HCT116 (cell line): ENCODE measurements at regions not wholly inside any gene's neighbourhood (a gene's known extent, or its start where the extent isn't known, plus 50 kb on each side); places are given as distances from the start of the nearest gene placed in this dataset.

Experiments used
- ATAC-seq: fragments of 200-7000 bp; cut with Tn5 transposase; 2 replicates; pipeline ENCODE4 v1.9.1; 2020; ENCODE audit warnings: mild to moderate bottlenecking, moderate library complexity
- BruUV-seq: library from RNA; stranded (reverse); fragments of 400-500 nt; replicated peaks from 2 replicates; lab custom pipeline; 2021; lab: Mats Ljungman, UMichigan
- CTCF ChIA-PET: fragments of 300-600 bp; sonication (Branson Sonifier 250); formaldehyde crosslinking; loops from one replicate; lab custom pipeline; 2021; ENCODE audit warnings: antibody characterized with exemption; lab: Charles Lee
- POLR2A ChIA-PET: fragments of 300-600, 350-600 bp; sonication (Branson Sonifier 250); formaldehyde crosslinking; loops from one replicate; lab custom pipeline; 2021; ENCODE audit warnings: antibody characterized with exemption; lab: Charles Lee
- RAD21 ChIA-PET, 2 experiments: fragments of 300-600 bp; sonication (Branson Sonifier 250); formaldehyde crosslinking; loops; one replicate each; lab custom pipeline; 2023; ENCODE audit warnings: low total read pairs in 2 of 2; ENCODE audit not compliant: uncharacterized antibody in 2 of 2, unreplicated experiment in 2 of 2, low non-redundant PET in 1 of 2; lab: Charles Lee
- DNase-seq: peaks from one replicate; pipeline ENCODE4 v3.0.0-alpha.2; 2010; ENCODE audit warnings: low read depth, low spot score
- H2AFZ ChIP-seq: fragments of 200-600 bp; shearing (Covaris generic), sonication (generic); 2 replicates; pipeline ENCODE4 v1.6.1; 2017; ENCODE audit warnings: low read depth, mixed run types, mixed read lengths, antibody characterized with exemption, low read length; ENCODE audit not compliant: poor library complexity, severe bottlenecking
- H3K27ac ChIP-seq: 2 replicates; pipeline ENCODE4 v1.5.1; 2012; ENCODE audit warnings: low read depth, low read length
- H3K27me3 ChIP-seq: fragments of 200-600 bp; sonication (generic); 2 replicates; pipeline ENCODE4 v1.6.1; 2016; ENCODE audit warnings: mixed run types, low read length, mixed read lengths; ENCODE audit not compliant: insufficient read depth
- H3K36me3 ChIP-seq, 2 experiments: fragments of 200-500 bp in 1 of 2; fragments of 200-600 bp in 1 of 2; sonication (Bioruptor generic) in 1 of 2; sonication (generic) in 1 of 2; 2 replicates each; pipeline versions ENCODE4 v1.5.1 to v1.6.1; 2014 to 2016; ENCODE audit warnings: low read length in 2 of 2, inconsistent platforms in 1 of 2, mixed read lengths in 1 of 2, mixed run types in 1 of 2; ENCODE audit not compliant: insufficient read depth in 2 of 2, control insufficient read depth in 1 of 2
- H3K4me1 ChIP-seq, 2 experiments: fragments of 200-600 bp in 1 of 2; sonication (generic) in 1 of 2; 2 replicates each; pipeline versions ENCODE4 v1.5.1 to v1.6.1; 2012 to 2017; ENCODE audit warnings: low read length in 2 of 2, inconsistent platforms in 1 of 2, mild to moderate bottlenecking in 1 of 2, mixed read lengths in 1 of 2, mixed run types in 1 of 2, moderate library complexity in 1 of 2; ENCODE audit not compliant: insufficient read depth in 2 of 2, control insufficient read depth in 1 of 2
- H3K4me2 ChIP-seq: fragments of 200-600 bp; sonication (generic); 2 replicates; pipeline ENCODE4 v1.6.1; 2017; ENCODE audit warnings: mixed run types, low read length, mixed read lengths
- H3K4me3 ChIP-seq, 2 experiments: fragments of 200-600 bp in 1 of 2; sonication (generic) in 1 of 2; replicated peaks in 1 of 2; 2 replicates each; pipeline ENCODE4 v1.5.1; 2011 to 2016; ENCODE audit warnings: low read length in 2 of 2, control low read depth in 1 of 2, low read depth in 1 of 2, mild to moderate bottlenecking in 1 of 2, mixed read lengths in 1 of 2, mixed run types in 1 of 2
- H3K79me2 ChIP-seq: fragments of 200-600 bp; sonication (generic); 2 replicates; pipeline ENCODE4 v1.6.1; 2017; ENCODE audit warnings: mild to moderate bottlenecking, mixed run types, low read length, moderate library complexity, mixed read lengths; ENCODE audit not compliant: insufficient read depth
- H3K9ac ChIP-seq: fragments of 200-600 bp; sonication (generic); 2 replicates; pipeline ENCODE4 v1.6.1; 2016; ENCODE audit warnings: low read length, mixed read lengths
- H3K9me2 ChIP-seq: fragments of 200-600 bp; sonication (generic), shearing (Covaris generic); 2 replicates; pipeline ENCODE4 v1.6.1; 2017; ENCODE audit warnings: mixed run types, mild to moderate bottlenecking, moderate library complexity; ENCODE audit not compliant: insufficient read depth
- H3K9me3 ChIP-seq, 2 experiments: fragments of 200-500 bp in 1 of 2; fragments of 200-600 bp in 1 of 2; sonication (Bioruptor generic) in 1 of 2; sonication (generic) in 1 of 2; 2 replicates each; pipeline ENCODE4 v1.6.1; 2014 to 2017; ENCODE audit warnings: low read length in 2 of 2, mixed read lengths in 2 of 2, inconsistent platforms in 1 of 2, low read depth in 1 of 2, mild to moderate bottlenecking in 1 of 2, mixed run types in 1 of 2, moderate library complexity in 1 of 2; ENCODE audit not compliant: control insufficient read depth in 1 of 2, insufficient read depth in 1 of 2
- H4K20me1 ChIP-seq: fragments of 200-600 bp; sonication (generic), shearing (Covaris generic); 2 replicates; pipeline ENCODE4 v1.6.1; 2017; ENCODE audit warnings: mixed run types, mild to moderate bottlenecking, moderate library complexity; ENCODE audit not compliant: insufficient read depth
- CBX3 ChIP-seq: IDR thresholded peaks from 2 replicates; pipeline ENCODE4 v1.6.1; 2012; ENCODE audit warnings: low read depth
- EGR1 ChIP-seq: IDR thresholded peaks from 2 replicates; pipeline ENCODE4 v1.6.1; 2012; ENCODE audit warnings: low read depth
- EZH2 ChIP-seq: fragments of 200-600 bp; sonication (generic); IDR thresholded peaks from 2 replicates; pipeline ENCODE4 v1.6.1; 2017; ENCODE audit warnings: antibody characterized with exemption, mixed run types
- EZH2phosphoT487 ChIP-seq: fragments of 200-600 bp; IDR thresholded peaks from 2 replicates; pipeline ENCODE4 v1.6.1; 2018; ENCODE audit warnings: antibody characterized with exemption, borderline replicate concordance
- FOSL1 ChIP-seq: IDR thresholded peaks from 2 replicates; pipeline ENCODE4 v1.6.1; 2012; ENCODE audit warnings: low read depth
- JUND ChIP-seq: IDR thresholded peaks from 2 replicates; pipeline ENCODE4 v1.6.1; 2012
- POLR2AphosphoS5 ChIP-seq: IDR thresholded peaks from 2 replicates; pipeline ENCODE4 v1.6.1; 2011; ENCODE audit warnings: mild to moderate bottlenecking, low read depth, low read length, moderate library complexity
- RAD21 ChIP-seq: IDR thresholded peaks from 2 replicates; pipeline ENCODE4 v1.6.1; 2012; ENCODE audit warnings: low read depth, mild to moderate bottlenecking
- SIN3A ChIP-seq: IDR thresholded peaks from 2 replicates; pipeline ENCODE4 v1.6.1; 2012; ENCODE audit warnings: low read depth
- SP1 ChIP-seq: IDR thresholded peaks from 2 replicates; pipeline ENCODE4 v1.6.1; 2012; ENCODE audit warnings: low read depth
- TCF7L2 ChIP-seq: IDR thresholded peaks from 2 replicates; pipeline ENCODE4 v1.7.0; 2011; ENCODE audit warnings: borderline replicate concordance, inconsistent platforms; ENCODE audit not compliant: insufficient read depth, insufficient read length; ENCODE audit errors: extremely low read depth
- YY1 ChIP-seq: IDR thresholded peaks from 2 replicates; pipeline ENCODE4 v1.6.1; 2011; ENCODE audit warnings: low read length, low read depth, moderate library complexity, mild to moderate bottlenecking; ENCODE audit not compliant: insufficient replicate concordance; ENCODE audit errors: extremely low read depth
- ZFX ChIP-seq: fragments of 450-650 bp; IDR thresholded peaks from 2 replicates; pipeline ENCODE4 v1.6.1; 2017
- ZNF274 ChIP-seq: fragments of 200-500 bp; sonication (Bioruptor generic); IDR thresholded peaks from 2 replicates; pipeline ENCODE4 v1.6.1; 2014; ENCODE audit warnings: mild to moderate bottlenecking, low read depth, low read length, inconsistent platforms
- intact Hi-C: fragments of 100-400 bp; cut with micrococcal nuclease; formaldehyde crosslinking; loops from 2 replicates; pipeline ENCODE4 v1.10.0; 2022
- TF ChIP-seq, protein P1 (sequence below): IDR thresholded peaks from 2 replicates; pipeline ENCODE4 v1.6.1; 2012
- TF ChIP-seq, protein P2 (sequence below), 3 experiments: fragments of 200-600 bp in 1 of 3; sonication (generic) in 1 of 3; IDR thresholded peaks in 2 of 3; conservative IDR thresholded peaks in 1 of 3; 2 replicates each; pipeline ENCODE4 v1.5.1; 2012 to 2017; ENCODE audit warnings: low read depth in 2 of 3, low read length in 2 of 3, antibody characterized with exemption in 1 of 3, borderline replicate concordance in 1 of 3, control low read depth in 1 of 3, mild to moderate bottlenecking in 1 of 3, mixed read lengths in 1 of 3, mixed run types in 1 of 3, moderate library complexity in 1 of 3; ENCODE audit not compliant: insufficient read depth in 1 of 3
- TF ChIP-seq, protein P3 (sequence below): IDR thresholded peaks from 2 replicates; pipeline ENCODE4 v1.6.1; 2011; ENCODE audit warnings: mild to moderate bottlenecking, low read length, moderate library complexity; ENCODE audit not compliant: insufficient replicate concordance; ENCODE audit errors: extremely low read depth

DNA sequence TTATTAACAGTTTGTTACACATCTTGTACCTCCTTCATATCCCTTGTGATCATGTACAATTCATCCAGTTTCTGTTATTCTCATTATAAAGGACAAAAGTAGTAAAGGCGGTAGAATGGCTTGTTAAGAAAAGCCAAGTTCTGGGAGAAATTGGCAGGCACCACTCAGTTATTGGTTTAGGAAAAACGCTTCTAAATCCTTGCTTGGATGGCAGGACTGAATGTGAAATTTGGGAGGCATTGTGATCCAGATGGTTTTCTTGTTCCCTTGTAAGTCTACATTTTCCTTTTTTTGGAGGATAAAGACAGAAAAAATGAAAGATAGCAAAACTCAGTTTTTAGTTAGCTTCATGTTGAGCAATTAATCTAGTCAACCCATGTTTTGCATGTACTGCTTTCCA is 130.2 kb downstream of the MAT2B start:
- no peaks in the 10 kb centered on the region for H3K9me3 ChIP-seq
- DNase-seq (no peak), ATAC-seq (no peak)
- H3K4me1 ChIP-seq: no peaks in the 10 kb centered on the region
- peaks cover 12% of the 10 kb centered on the region; the same call in 1 of the 2 replicates for H3K27me3 ChIP-seq
- TF ChIP-seq EZH2phosphoT487 (no peak), EZH2 (no peak), ZFX (no peak), SIN3A (no peak), JUND (no peak), SP1 (no peak), EGR1 (no peak), ZNF274 (no peak), TCF7L2 (no peak), FOSL1 (no peak), RAD21 (no peak), CBX3 (no peak), YY1 (no peak), POLR2AphosphoS5 (no peak)
- TF ChIP-seq, protein P1, sequence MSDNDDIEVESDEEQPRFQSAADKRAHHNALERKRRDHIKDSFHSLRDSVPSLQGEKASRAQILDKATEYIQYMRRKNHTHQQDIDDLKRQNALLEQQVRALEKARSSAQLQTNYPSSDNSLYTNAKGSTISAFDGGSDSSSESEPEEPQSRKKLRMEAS: no peak
- TF ChIP-seq, protein P2, sequence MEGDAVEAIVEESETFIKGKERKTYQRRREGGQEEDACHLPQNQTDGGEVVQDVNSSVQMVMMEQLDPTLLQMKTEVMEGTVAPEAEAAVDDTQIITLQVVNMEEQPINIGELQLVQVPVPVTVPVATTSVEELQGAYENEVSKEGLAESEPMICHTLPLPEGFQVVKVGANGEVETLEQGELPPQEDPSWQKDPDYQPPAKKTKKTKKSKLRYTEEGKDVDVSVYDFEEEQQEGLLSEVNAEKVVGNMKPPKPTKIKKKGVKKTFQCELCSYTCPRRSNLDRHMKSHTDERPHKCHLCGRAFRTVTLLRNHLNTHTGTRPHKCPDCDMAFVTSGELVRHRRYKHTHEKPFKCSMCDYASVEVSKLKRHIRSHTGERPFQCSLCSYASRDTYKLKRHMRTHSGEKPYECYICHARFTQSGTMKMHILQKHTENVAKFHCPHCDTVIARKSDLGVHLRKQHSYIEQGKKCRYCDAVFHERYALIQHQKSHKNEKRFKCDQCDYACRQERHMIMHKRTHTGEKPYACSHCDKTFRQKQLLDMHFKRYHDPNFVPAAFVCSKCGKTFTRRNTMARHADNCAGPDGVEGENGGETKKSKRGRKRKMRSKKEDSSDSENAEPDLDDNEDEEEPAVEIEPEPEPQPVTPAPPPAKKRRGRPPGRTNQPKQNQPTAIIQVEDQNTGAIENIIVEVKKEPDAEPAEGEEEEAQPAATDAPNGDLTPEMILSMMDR (IDR thresholded peaks at IDR 0.05 in 2 of 3, conservative IDR thresholded peaks at IDR 0.05 in 1 of 3; ENCODE audit: borderline replicate concordance in 1 of 3, insufficient read depth in 1 of 3, low read depth in 2 of 3, low read length in 2 of 3): no peak
- TF ChIP-seq, protein P3, sequence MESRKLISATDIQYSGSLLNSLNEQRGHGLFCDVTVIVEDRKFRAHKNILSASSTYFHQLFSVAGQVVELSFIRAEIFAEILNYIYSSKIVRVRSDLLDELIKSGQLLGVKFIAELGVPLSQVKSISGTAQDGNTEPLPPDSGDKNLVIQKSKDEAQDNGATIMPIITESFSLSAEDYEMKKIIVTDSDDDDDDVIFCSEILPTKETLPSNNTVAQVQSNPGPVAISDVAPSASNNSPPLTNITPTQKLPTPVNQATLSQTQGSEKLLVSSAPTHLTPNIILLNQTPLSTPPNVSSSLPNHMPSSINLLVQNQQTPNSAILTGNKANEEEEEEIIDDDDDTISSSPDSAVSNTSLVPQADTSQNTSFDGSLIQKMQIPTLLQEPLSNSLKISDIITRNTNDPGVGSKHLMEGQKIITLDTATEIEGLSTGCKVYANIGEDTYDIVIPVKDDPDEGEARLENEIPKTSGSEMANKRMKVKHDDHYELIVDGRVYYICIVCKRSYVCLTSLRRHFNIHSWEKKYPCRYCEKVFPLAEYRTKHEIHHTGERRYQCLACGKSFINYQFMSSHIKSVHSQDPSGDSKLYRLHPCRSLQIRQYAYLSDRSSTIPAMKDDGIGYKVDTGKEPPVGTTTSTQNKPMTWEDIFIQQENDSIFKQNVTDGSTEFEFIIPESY: no peak
- no peak overlapping the region for H3K9ac ChIP-seq
- no peaks in the 10 kb centered on the region for H3K36me3 ChIP-seq
- H3K27ac ChIP-seq: no peak overlapping the region
- H2AFZ ChIP-seq: no peak overlapping the region
- no peaks in the 10 kb centered on the region for H4K20me1 ChIP-seq
- CTCF ChIA-PET: no interaction called here
- H3K4me2 ChIP-seq: no peak overlapping the region
- no peaks in the 10 kb centered on the region; the same call in 1 of the 2 replicates for H3K9me2 ChIP-seq
- RAD21 ChIA-PET: no interaction called here
- H3K79me2 ChIP-seq: no peaks in the 10 kb centered on the region
- H3K4me3 ChIP-seq: no peak overlapping the region
- no TSS peak for BruUV-seq
- intact Hi-C loops: no loop called here
- POLR2A ChIA-PET: no interaction called here
